ENCODE measurements at regions not wholly inside any gene's neighbourhood (a gene's known extent, or its start where the extent isn't known, plus 50 kb on each side); places are given as distances from the start of the nearest gene placed in this dataset.

DNA sequence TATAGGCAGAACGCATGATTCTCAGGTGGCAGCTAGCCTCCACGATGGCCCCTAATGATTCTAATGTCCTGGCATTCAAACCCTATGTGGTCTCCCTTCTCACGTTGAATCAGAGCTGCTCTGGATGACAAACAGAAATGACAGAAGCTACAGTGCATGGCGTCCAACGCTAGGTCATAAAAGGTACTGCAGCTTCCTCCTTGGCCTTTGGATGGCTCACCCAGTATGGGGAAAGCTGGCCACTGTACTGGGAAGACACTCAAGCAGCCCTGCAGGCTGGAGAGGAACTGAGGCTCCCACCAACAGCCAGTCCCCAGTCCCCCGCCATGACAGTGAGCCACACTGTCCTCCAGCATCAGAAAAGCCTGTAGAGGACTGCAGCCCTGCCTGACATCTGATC is 286.3 kb downstream of the FAM43A start:
- TF ChIP-seq, protein P1, sequence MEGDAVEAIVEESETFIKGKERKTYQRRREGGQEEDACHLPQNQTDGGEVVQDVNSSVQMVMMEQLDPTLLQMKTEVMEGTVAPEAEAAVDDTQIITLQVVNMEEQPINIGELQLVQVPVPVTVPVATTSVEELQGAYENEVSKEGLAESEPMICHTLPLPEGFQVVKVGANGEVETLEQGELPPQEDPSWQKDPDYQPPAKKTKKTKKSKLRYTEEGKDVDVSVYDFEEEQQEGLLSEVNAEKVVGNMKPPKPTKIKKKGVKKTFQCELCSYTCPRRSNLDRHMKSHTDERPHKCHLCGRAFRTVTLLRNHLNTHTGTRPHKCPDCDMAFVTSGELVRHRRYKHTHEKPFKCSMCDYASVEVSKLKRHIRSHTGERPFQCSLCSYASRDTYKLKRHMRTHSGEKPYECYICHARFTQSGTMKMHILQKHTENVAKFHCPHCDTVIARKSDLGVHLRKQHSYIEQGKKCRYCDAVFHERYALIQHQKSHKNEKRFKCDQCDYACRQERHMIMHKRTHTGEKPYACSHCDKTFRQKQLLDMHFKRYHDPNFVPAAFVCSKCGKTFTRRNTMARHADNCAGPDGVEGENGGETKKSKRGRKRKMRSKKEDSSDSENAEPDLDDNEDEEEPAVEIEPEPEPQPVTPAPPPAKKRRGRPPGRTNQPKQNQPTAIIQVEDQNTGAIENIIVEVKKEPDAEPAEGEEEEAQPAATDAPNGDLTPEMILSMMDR (IDR thresholded peaks at IDR 0.05; ENCODE audit: low read depth, low read length, missing control alignments): no peak
- in situ Hi-C loops (cut with HindIII; ENCODE audit: low pct_ligation_motif_present, low sequenced_read_pairs): no loop called here
- Histone ChIP-seq H3K4me3 (ENCODE audit: low read depth, low read length) (no peak overlapping the region), H3K27me3 (replicated peaks) (no peaks in the 10 kb centered on the region), H3K27ac (no peak overlapping the region), H3K36me3 (replicated peaks) (no peaks in the 10 kb centered on the region)
- no peak for DNase-seq

- Histone ChIP-seq H3K36me3 (replicated peaks) (no peaks in the 10 kb centered on the region), H3K4me3 (ENCODE audit: low read depth, low read length) (no peak overlapping the region), H3K27me3 (replicated peaks) (no peaks in the 10 kb centered on the region), H3K27ac (no peak overlapping the region)
- TF ChIP-seq, protein P1 (IDR thresholded peaks at IDR 0.05; ENCODE audit: low read depth, low read length, missing control alignments): no peak
- DNase-seq: no peak
- in situ Hi-C loops (cut with HindIII; ENCODE audit: low pct_ligation_motif_present, low sequenced_read_pairs): no loop called here
These were observed 287.0 kb downstream of the FAM43A start for GRCh38 chr3:194972641-194973040.

GRCh38 chr3:194973366-194974000 is 287.8 kb downstream of the FAM43A start:
- in situ Hi-C loops (cut with HindIII; ENCODE audit: low pct_ligation_motif_present, low sequenced_read_pairs): no loop called here
- TF ChIP-seq, protein P1 (IDR thresholded peaks at IDR 0.05; ENCODE audit: low read depth, low read length, missing control alignments): no peak
- Histone ChIP-seq H3K36me3 (replicated peaks) (no peaks in the 10 kb centered on the region), H3K27ac (no peak overlapping the region), H3K27me3 (replicated peaks) (no peaks in the 10 kb centered on the region), H3K4me3 (ENCODE audit: low read depth, low read length) (no peak overlapping the region)
- no peak for DNase-seq

DNA sequence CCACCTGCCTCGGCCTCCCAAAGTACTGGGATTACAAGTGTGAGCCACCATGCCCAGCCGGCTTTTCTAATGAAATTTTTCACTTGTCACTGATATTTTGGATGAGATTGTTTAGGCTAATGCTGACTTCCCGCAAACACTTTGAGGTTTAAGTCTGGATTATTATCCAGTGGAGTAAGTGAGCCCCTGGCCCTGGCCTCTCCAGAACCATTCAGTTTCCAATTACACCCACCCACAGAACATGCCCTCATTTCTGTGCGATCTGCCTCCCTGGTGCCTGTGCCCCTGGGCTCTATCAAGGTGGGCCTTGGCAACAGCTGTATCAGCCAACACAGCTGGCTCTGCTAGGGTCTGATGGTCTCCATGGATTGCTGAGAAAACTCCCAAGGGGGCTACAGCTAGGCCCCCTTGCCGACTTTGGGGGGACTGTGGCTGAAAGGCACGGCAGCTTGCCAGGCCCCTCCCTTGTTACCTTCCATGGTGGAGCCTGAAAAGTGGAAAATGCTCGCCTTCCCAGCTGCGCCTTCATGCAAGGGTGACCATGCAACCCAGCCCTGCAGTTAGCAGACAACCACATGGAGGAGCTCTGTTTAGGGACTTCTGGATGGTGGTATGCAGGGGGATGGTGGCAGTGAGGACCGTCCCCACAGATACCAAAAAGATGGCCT is 288.9 kb downstream of the FAM43A start:
- H3K27ac ChIP-seq: no peak overlapping the region
- no peaks in the 10 kb centered on the region for H3K36me3 ChIP-seq (replicated peaks)
- no peak for DNase-seq
- no peak overlapping the region for H3K4me3 ChIP-seq (ENCODE audit: low read depth, low read length)
- H3K27me3 ChIP-seq (replicated peaks): no peaks in the 10 kb centered on the region
- TF ChIP-seq, protein P1 (IDR thresholded peaks at IDR 0.05; ENCODE audit: low read depth, low read length, missing control alignments): no peak
- in situ Hi-C loops (cut with HindIII; ENCODE audit: low pct_ligation_motif_present, low sequenced_read_pairs): no loop called here

DNA sequence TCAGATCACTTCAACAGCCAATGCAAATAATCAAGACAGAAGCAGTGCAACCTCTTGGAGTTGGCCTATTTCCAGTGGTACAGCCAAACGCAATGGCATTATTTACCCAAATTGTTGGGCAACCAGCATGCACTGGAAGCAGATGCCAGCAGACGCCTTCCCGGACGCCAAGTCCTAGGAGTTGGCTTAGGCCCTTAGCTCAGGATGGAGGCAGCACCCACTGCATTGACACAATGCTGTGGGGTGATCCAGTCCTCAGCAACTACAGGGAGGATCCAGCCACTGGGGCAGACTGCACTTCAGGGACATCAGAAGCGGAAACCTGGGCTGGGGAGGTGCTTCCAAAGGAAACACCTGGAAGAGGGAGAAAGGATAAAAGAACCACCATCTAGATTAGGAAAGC is 290.4 kb downstream of the FAM43A start:
- no peak overlapping the region for H3K4me3 ChIP-seq (ENCODE audit: low read depth, low read length)
- no peaks in the 10 kb centered on the region for H3K27me3 ChIP-seq (replicated peaks)
- in situ Hi-C loops (cut with HindIII; ENCODE audit: low pct_ligation_motif_present, low sequenced_read_pairs): no loop called here
- TF ChIP-seq, protein P1 (IDR thresholded peaks at IDR 0.05; ENCODE audit: low read depth, low read length, missing control alignments): no peak
- no peaks in the 10 kb centered on the region for H3K36me3 ChIP-seq (replicated peaks)
- no peak overlapping the region for H3K27ac ChIP-seq
- no peak for DNase-seq
